Hepatocyte (in vitro differentiated cells): ENCODE measurements at regions not wholly inside any gene's neighbourhood (a gene's known extent, or its start where the extent isn't known, plus 50 kb on each side); places are given as distances from the start of the nearest gene placed in this dataset.

Experiments used
- EZH2 ChIP-seq: fragments of 200-600 bp; sonication (generic); IDR thresholded peaks from 2 replicates; pipeline ENCODE4 v1.6.1; 2016; ENCODE audit warnings: antibody characterized with exemption, mild to moderate bottlenecking, borderline replicate concordance
- EZH2phosphoT487 ChIP-seq: fragments of 200-600 bp; sonication (generic); IDR thresholded peaks from one replicate; pipeline ENCODE4 v1.6.1; 2018; ENCODE audit warnings: antibody characterized with exemption, mild to moderate bottlenecking, low read depth, moderate library complexity; ENCODE audit not compliant: unreplicated experiment, severe bottlenecking
- TF ChIP-seq, protein P1 (sequence below): fragments of 200-600 bp; sonication (generic); IDR thresholded peaks from 2 replicates; pipeline ENCODE4 v1.5.1; 2016; ENCODE audit warnings: antibody characterized with exemption, mild to moderate bottlenecking; ENCODE audit not compliant: poor library complexity

DNA sequence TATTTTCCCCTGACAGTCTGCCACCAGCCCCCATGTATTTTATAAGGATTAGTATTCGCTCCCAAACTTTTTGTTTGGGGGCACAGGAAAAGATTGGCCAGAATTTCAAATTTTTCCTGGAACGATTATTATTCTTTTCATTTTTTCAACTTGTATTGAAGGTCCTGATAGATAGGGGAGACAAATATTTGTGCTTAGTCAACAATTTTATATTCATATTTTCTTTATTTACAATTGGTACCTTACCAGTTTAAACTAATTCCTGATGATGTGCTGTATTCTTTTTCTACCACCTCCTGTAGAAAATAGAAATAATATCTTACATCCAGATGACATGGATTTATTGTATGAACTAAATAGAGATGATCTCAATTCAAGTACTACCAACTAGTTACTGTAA is 60.7 kb upstream of the TSLP start:
- TF ChIP-seq, protein P1, sequence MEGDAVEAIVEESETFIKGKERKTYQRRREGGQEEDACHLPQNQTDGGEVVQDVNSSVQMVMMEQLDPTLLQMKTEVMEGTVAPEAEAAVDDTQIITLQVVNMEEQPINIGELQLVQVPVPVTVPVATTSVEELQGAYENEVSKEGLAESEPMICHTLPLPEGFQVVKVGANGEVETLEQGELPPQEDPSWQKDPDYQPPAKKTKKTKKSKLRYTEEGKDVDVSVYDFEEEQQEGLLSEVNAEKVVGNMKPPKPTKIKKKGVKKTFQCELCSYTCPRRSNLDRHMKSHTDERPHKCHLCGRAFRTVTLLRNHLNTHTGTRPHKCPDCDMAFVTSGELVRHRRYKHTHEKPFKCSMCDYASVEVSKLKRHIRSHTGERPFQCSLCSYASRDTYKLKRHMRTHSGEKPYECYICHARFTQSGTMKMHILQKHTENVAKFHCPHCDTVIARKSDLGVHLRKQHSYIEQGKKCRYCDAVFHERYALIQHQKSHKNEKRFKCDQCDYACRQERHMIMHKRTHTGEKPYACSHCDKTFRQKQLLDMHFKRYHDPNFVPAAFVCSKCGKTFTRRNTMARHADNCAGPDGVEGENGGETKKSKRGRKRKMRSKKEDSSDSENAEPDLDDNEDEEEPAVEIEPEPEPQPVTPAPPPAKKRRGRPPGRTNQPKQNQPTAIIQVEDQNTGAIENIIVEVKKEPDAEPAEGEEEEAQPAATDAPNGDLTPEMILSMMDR: no peak
- TF ChIP-seq EZH2 (no peak), EZH2phosphoT487 (no peak)
